Heart left ventricle (tissue), 13 donors: ENCODE measurements at regions not wholly inside any gene's neighbourhood (a gene's known extent, or its start where the extent isn't known, plus 50 kb on each side); places are given as distances from the start of the nearest gene placed in this dataset.

Source experiments
- POLR2A ChIP-seq, 2 donors: fragments of 450-650 bp; IDR thresholded peaks; one replicate each; pipeline ENCODE4 v1.6.1; 2017; ENCODE audit warnings: antibody characterized with exemption in 2 of 2, mild to moderate bottlenecking in 2 of 2, moderate library complexity in 2 of 2
- TF ChIP-seq, protein P1 (sequence below), 12 donors: fragments of 200-600 bp; sonication (generic) in 4 of 12; IDR thresholded peaks; one replicate each; pipeline versions ENCODE4 v1.5.0 to v1.8.0; 2018 to 2022; ENCODE audit warnings: antibody characterized with exemption in 12 of 12, mild to moderate bottlenecking in 5 of 12
- donor health status: ischemic (EF 13 %, LVEDD 7.1; RV severe dilation, severe dysfunction).
- donor health status: DM: no; HTN: yes; CAD: no.
- donor health status: DM: no; HTN: no; CAD: no.
- donor health status: ischemic (EF 25% LVEDD 6.9; RV normal size, moderate dysfunction).
- donor health status: ischemic (EF 25% LVEDD 5.7; RV mildly dilated, moderate dysfunction).
- donor health status: ischemic (EF 35%, LVEDD 5.7; RV mildly dilated, moderate dysfunction).
- donor health status: nonischemic (EF 11% LVEDD 7.7; RV severe dilation, severe dysfunction).
- donor health status: DM: yes; HTN: yes; CAD: no.
- donor health status: PGD.
- donor health status: ischemic (EF 29% LVEDD 5.4; RV normal size, mild dysfunction).
- donor health status: nonischemic (EF 23%, LVEDD 6.1; RV moderate dilation, normal function).

DNA sequence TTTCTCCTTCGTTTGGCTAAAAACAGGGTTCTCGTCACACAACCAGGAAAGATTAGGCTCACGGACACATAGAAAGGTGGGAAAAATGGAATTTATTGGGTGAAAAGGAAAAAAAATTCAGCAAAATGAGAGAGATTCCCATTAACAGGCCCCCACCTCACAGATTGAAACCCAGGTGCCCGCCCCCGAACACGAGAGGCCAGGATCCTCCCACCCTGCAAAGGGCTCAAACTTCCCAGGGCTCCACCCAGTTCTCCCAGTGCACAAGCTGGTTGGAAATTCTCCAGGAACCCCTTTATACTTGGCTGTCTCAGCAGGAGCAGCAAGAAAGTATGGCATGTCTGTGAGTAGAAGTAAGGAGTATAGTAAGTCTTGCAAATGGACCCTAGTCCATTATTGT is 499.7 kb downstream of the RWDD3 start:
- TF ChIP-seq, protein P1, sequence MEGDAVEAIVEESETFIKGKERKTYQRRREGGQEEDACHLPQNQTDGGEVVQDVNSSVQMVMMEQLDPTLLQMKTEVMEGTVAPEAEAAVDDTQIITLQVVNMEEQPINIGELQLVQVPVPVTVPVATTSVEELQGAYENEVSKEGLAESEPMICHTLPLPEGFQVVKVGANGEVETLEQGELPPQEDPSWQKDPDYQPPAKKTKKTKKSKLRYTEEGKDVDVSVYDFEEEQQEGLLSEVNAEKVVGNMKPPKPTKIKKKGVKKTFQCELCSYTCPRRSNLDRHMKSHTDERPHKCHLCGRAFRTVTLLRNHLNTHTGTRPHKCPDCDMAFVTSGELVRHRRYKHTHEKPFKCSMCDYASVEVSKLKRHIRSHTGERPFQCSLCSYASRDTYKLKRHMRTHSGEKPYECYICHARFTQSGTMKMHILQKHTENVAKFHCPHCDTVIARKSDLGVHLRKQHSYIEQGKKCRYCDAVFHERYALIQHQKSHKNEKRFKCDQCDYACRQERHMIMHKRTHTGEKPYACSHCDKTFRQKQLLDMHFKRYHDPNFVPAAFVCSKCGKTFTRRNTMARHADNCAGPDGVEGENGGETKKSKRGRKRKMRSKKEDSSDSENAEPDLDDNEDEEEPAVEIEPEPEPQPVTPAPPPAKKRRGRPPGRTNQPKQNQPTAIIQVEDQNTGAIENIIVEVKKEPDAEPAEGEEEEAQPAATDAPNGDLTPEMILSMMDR (IDR thresholded peaks at IDR 0.05): no peak
- TF ChIP-seq POLR2A (IDR thresholded peaks at IDR 0.05): no peak
